Glutamatergic neuron (in vitro differentiated cells): ENCODE measurements at regions not wholly inside any gene's neighbourhood (a gene's known extent, or its start where the extent isn't known, plus 50 kb on each side); places are given as distances from the start of the nearest gene placed in this dataset.

ENCODE experiments used
- DNase-seq: peaks from one replicate; pipeline ENCODE4 v3.0.0; 2022
- H3K27ac Mint-ChIP-seq: one replicate; pipeline ENCODE4 v1.8.0; 2020; ENCODE audit warnings: mild to moderate bottlenecking, mixed read lengths, inconsistent platforms; ENCODE audit not compliant: unreplicated experiment
- H3K27me3 Mint-ChIP-seq: one replicate; pipeline ENCODE4 v1.8.0; 2020; ENCODE audit warnings: mild to moderate bottlenecking, moderate library complexity, mixed read lengths, inconsistent platforms; ENCODE audit not compliant: unreplicated experiment
- H3K36me3 Mint-ChIP-seq: one replicate; pipeline ENCODE4 v1.8.0; 2020; ENCODE audit warnings: mild to moderate bottlenecking, mixed read lengths, inconsistent platforms; ENCODE audit not compliant: unreplicated experiment
- H3K4me1 Mint-ChIP-seq: one replicate; pipeline ENCODE4 v1.8.0; 2020; ENCODE audit warnings: mild to moderate bottlenecking, low read depth, mixed read lengths, inconsistent platforms; ENCODE audit not compliant: unreplicated experiment
- H3K4me3 Mint-ChIP-seq: one replicate; pipeline ENCODE4 v1.8.0; 2020; ENCODE audit warnings: mild to moderate bottlenecking, mixed read lengths, inconsistent platforms; ENCODE audit not compliant: unreplicated experiment
- H3K9me3 Mint-ChIP-seq: one replicate; pipeline ENCODE4 v1.8.0; 2020; ENCODE audit warnings: mild to moderate bottlenecking, moderate library complexity, mixed read lengths, inconsistent platforms; ENCODE audit not compliant: unreplicated experiment
- TF ChIP-seq, protein P1 (sequence below): fragments of 200-600 bp; sonication (generic); IDR thresholded peaks from one replicate; pipeline ENCODE4 v1.5.0; 2021; ENCODE audit not compliant: partially characterized antibody, unreplicated experiment

DNA sequence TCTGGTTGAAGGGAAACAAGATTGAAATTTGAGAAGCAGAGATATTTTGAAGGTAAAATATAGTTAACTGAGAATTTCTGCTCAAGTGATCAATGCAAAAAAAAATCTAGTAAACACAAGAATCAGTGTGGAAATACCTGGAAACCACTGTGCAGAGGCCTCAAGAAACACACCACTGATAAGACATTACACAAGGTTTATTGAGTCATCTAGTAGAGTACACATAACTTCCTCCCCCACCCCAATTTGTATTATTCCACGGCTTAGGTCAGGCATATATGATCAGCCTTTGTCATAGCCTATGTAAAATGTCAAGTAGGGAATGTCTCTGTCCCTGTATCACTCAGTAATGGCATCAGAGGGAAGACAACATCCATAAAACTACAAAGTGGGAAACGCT, 447.8 kb upstream of the BCHE start:
- no peaks in the 10 kb centered on the region for H3K36me3 Mint-ChIP-seq
- H3K4me1 Mint-ChIP-seq = no peaks in the 10 kb centered on the region
- H3K9me3 Mint-ChIP-seq = no peaks in the 10 kb centered on the region
- no peak for DNase-seq
- TF ChIP-seq, protein P1, sequence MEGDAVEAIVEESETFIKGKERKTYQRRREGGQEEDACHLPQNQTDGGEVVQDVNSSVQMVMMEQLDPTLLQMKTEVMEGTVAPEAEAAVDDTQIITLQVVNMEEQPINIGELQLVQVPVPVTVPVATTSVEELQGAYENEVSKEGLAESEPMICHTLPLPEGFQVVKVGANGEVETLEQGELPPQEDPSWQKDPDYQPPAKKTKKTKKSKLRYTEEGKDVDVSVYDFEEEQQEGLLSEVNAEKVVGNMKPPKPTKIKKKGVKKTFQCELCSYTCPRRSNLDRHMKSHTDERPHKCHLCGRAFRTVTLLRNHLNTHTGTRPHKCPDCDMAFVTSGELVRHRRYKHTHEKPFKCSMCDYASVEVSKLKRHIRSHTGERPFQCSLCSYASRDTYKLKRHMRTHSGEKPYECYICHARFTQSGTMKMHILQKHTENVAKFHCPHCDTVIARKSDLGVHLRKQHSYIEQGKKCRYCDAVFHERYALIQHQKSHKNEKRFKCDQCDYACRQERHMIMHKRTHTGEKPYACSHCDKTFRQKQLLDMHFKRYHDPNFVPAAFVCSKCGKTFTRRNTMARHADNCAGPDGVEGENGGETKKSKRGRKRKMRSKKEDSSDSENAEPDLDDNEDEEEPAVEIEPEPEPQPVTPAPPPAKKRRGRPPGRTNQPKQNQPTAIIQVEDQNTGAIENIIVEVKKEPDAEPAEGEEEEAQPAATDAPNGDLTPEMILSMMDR = no peak
- H3K27ac Mint-ChIP-seq = no peak overlapping the region
- H3K27me3 Mint-ChIP-seq = no peaks in the 10 kb centered on the region
- no peak overlapping the region for H3K4me3 Mint-ChIP-seq

DNA sequence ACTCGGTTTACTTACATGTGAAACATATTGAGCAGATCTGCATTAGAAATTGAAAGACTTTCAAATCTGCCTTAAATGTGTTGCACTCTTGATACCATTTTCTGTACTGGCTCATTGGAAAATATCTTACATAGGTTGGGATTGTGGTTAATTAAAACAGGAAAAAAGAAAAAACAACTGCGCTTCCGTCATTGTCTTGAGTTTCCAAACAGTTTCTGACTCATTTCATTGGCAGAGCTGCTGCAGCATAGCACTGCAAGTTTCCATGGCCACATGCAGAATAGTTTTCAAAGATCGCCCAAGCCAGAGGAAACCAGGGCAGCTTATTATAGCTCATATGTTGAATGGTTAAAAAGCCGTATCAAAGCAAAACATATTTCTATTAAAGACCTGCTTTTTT, 446.6 kb upstream of the BCHE start:
- no peak for DNase-seq
- Mint-ChIP-seq H3K27ac (no peak overlapping the region), H3K36me3 (no peaks in the 10 kb centered on the region), H3K9me3 (no peaks in the 10 kb centered on the region), H3K4me1 (no peaks in the 10 kb centered on the region), H3K27me3 (no peaks in the 10 kb centered on the region), H3K4me3 (no peak overlapping the region)
- TF ChIP-seq, protein P1 = no peak

DNA sequence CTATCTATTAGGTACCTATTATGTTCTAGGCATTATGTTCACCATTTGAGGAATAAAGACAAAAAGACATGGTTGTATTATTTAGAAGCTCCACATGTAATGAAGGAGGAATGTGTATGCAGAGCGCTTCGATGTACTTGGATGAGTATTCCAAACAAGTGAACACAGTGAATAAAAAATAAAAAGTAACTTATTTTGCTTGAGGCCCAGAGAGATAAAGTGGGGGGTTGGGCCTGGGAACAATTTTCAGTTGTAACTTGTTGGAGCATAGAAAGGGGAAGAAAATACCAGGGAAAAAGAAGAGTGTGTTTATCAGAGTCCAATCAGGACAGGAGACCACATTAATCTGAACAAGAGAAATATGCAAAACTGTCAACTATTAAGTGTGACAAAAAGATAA, 445.7 kb upstream of the BCHE start:
- Mint-ChIP-seq H3K27ac (no peak overlapping the region), H3K36me3 (no peaks in the 10 kb centered on the region), H3K4me3 (no peak overlapping the region), H3K27me3 (no peaks in the 10 kb centered on the region), H3K9me3 (no peaks in the 10 kb centered on the region), H3K4me1 (no peaks in the 10 kb centered on the region)
- no peak for DNase-seq
- TF ChIP-seq, protein P1 = no peak

DNA sequence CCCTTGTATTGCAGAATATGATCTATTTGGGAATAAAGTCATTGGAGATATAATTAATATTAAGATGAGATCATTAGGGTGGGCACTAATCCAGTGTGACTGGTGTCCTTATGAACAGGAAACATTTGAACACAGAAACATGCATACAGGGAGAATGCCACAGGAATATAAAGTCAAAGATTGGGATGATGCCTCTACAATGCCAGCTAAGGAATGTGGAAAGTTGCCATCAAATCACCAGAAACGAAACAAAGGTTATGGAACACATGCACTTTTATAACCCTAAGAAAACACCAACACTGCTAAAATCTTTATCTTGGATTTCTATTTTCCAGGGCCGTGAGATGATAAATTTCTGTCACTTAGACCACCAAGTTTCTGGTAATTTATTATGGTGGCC, 442.4 kb upstream of the BCHE start:
- DNase-seq = no peak
- Mint-ChIP-seq H3K27ac (no peak overlapping the region), H3K4me3 (no peak overlapping the region), H3K27me3 (no peaks in the 10 kb centered on the region), H3K36me3 (no peaks in the 10 kb centered on the region), H3K9me3 (no peaks in the 10 kb centered on the region), H3K4me1 (no peaks in the 10 kb centered on the region)
- TF ChIP-seq, protein P1 = no peak

DNA sequence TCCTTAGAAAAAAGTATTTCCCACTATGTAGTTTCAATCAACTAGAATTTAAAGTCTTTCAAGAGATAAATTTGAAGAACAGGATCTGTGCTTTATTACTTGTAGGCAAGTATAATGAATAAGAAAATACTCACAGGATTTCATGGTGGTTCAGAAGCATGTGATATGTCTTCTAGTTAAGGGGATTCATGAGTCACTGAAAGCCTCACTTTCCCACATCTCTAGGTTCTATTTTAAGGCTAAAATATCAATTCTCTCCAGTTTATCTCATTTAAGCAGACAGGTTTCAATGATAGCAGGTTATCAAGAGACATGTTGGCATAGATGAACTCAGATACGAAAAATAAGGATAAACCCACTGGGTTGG, 437.8 kb upstream of the BCHE start:
- Mint-ChIP-seq H3K9me3 (no peaks in the 10 kb centered on the region), H3K27me3 (no peaks in the 10 kb centered on the region), H3K4me3 (no peak overlapping the region), H3K27ac (no peak overlapping the region), H3K4me1 (no peaks in the 10 kb centered on the region), H3K36me3 (no peaks in the 10 kb centered on the region)
- TF ChIP-seq, protein P1 = no peak
- no peak for DNase-seq
